HepG2 (cell line): ENCODE measurements at regions not wholly inside any gene's neighbourhood (a gene's known extent, or its start where the extent isn't known, plus 50 kb on each side); places are given as distances from the start of the nearest gene placed in this dataset.

Experiments
- CTCF ChIP-seq: sonication (generic); formaldehyde crosslinking; IDR thresholded peaks from 2 replicates; pipeline ENCODE4 v1.5.0; 2020; ENCODE audit warnings: mild to moderate bottlenecking, missing genetic modification reagents, moderate library complexity
- EZH2 ChIP-seq: conservative IDR thresholded peaks from 2 replicates; pipeline ENCODE4 v1.6.1; 2012; ENCODE audit warnings: mild to moderate bottlenecking, low read depth, low read length, moderate library complexity
- HDAC2 ChIP-seq: sonication (generic); formaldehyde crosslinking; IDR thresholded peaks from 2 replicates; pipeline ENCODE4 v1.4.0; 2020; ENCODE audit warnings: missing genetic modification reagents
- HNF1B ChIP-seq: sonication (generic); formaldehyde crosslinking; IDR thresholded peaks from 2 replicates; pipeline ENCODE4 v1.5.1; 2020; ENCODE audit warnings: mild to moderate bottlenecking, moderate library complexity, missing genetic modification reagents
- POLR2AphosphoS5 ChIP-seq: IDR thresholded peaks from 2 replicates; pipeline ENCODE4 v1.6.1; 2012; ENCODE audit warnings: low read depth, low read length
- PTBP1 ChIP-seq: fragments of 200-400 bp; formaldehyde crosslinking; IDR thresholded peaks from 2 replicates; pipeline ENCODE4 v1.6.1; 2018; ENCODE audit warnings: low read length, low read depth; ENCODE audit not compliant: poor library complexity, severe bottlenecking
- ZBTB7A ChIP-seq: sonication (generic); formaldehyde crosslinking; IDR thresholded peaks from 2 replicates; pipeline ENCODE4 v1.8.0; 2022; ENCODE audit warnings: mild to moderate bottlenecking, missing genetic modification reagents
- ZNF777 ChIP-seq: sonication (generic); formaldehyde crosslinking; IDR thresholded peaks from 2 replicates; pipeline ENCODE4 v1.4.0; 2020; ENCODE audit warnings: missing genetic modification reagents

DNA sequence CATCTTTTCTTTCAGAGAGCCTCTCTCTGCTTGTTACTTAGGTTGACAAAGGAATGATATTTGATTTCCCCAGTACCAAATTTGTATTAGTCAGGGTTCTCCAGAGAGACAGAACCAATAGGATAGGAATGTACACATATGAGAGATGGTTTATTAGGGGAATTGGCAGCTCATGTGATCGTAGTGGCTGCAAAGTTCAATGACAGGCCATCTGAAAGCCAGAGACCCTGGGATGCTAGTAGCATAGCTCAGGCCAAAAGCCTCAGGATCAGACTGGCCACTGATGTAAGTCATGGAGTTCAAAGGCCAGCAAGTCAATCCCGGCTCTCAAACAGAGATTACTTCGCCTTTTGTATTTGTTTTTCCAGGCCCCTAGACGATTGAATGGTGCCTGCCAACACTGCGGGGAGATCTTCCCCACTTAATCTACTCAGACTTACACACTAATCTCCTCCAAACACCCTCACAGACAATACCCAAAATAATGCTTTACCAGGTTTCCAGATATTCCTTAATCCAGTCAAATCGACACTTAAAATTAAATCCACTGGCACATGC, 215.5 kb downstream of the ALDH8A1 start:
- TF ChIP-seq POLR2AphosphoS5 (no peak), HDAC2 (CRISPR knock-in tag) (no peak), CTCF (CRISPR knock-in tag) (no peak), ZBTB7A (no peak), HNF1B (CRISPR knock-in tag) (no peak), ZNF777 (no peak), EZH2 (no peak), PTBP1 (no peak)
